OCI-LY3 (cell line): ENCODE measurements at regions not wholly inside any gene's neighbourhood (a gene's known extent, or its start where the extent isn't known, plus 50 kb on each side); places are given as distances from the start of the nearest gene placed in this dataset.

ENCODE experiments used
- H2AFZ ChIP-seq: fragments of 200-600, 300-600 bp; shearing (Covaris generic); 2 replicates; pipeline ENCODE4 v1.6.0; 2014; ENCODE audit warnings: antibody characterized with exemption, low read depth, low read length
- H3K27ac ChIP-seq: fragments of 200-600, 300-600 bp; sonication (generic); 2 replicates; pipeline ENCODE4 v1.5.1; 2014; ENCODE audit warnings: mild to moderate bottlenecking, low read length, moderate library complexity, mixed read lengths
- H3K27me3 ChIP-seq: fragments of 200-600, 300-600 bp; sonication (generic); 2 replicates; pipeline ENCODE4 v1.6.1; 2014; ENCODE audit warnings: low read depth, low read length, mixed read lengths
- H3K36me3 ChIP-seq: fragments of 200-600, 300-600 bp; sonication (generic); replicated peaks from 2 replicates; pipeline ENCODE3; 2014; ENCODE audit warnings: low read depth, low read length, mixed read lengths
- H3K4me1 ChIP-seq: fragments of 300-600, 200-600 bp; sonication (generic); 2 replicates; pipeline ENCODE4 v1.6.1; 2014; ENCODE audit warnings: low read length, mixed read lengths
- H3K4me2 ChIP-seq: fragments of 200-600, 300-600 bp; sonication (generic); 2 replicates; pipeline ENCODE4 v1.6.1; 2014; ENCODE audit warnings: low read length, mixed read lengths
- H3K4me3 ChIP-seq: fragments of 300-600, 200-600 bp; sonication (generic); 2 replicates; pipeline ENCODE4 v1.5.1; 2014; ENCODE audit warnings: antibody characterized with exemption, mild to moderate bottlenecking, low read length, moderate library complexity
- H3K79me2 ChIP-seq: fragments of 300-600, 200-600 bp; shearing (Covaris generic); 2 replicates; pipeline ENCODE4 v1.6.1; 2014; ENCODE audit warnings: mild to moderate bottlenecking, low read length, mixed read lengths
- H3K9ac ChIP-seq: fragments of 300-600, 200-600 bp; shearing (Covaris generic); 2 replicates; pipeline ENCODE4 v1.6.0; 2014; ENCODE audit warnings: mild to moderate bottlenecking, low read length, moderate library complexity
- H3K9me3 ChIP-seq: fragments of 200-600, 300-600 bp; shearing (Covaris generic); 2 replicates; pipeline ENCODE4 v1.6.1; 2014; ENCODE audit warnings: low read length, mixed read lengths; ENCODE audit not compliant: insufficient read depth
- H4K20me1 ChIP-seq: fragments of 200-600, 300-600 bp; sonication (generic); 2 replicates; pipeline ENCODE4 v1.6.1; 2016; ENCODE audit warnings: low read length, mixed read lengths; ENCODE audit not compliant: insufficient read depth
- EZH2phosphoT487 ChIP-seq: fragments of 200-600 bp; shearing (Covaris generic); IDR thresholded peaks from 2 replicates; pipeline ENCODE4 v1.6.1; 2018; ENCODE audit warnings: antibody characterized with exemption, mixed run types, low read depth
- TF ChIP-seq, protein P1 (sequence below): fragments of 200-600, 300-600 bp; sonication (generic); IDR thresholded peaks from 2 replicates; pipeline ENCODE4 v1.5.1; 2014; ENCODE audit warnings: antibody characterized with exemption, low read length, low read depth

- no peaks in the 10 kb centered on the region for H4K20me1 ChIP-seq
- no peaks in the 10 kb centered on the region for H3K9me3 ChIP-seq
- no peaks in the 10 kb centered on the region for H3K79me2 ChIP-seq
- no peak for TF ChIP-seq EZH2phosphoT487
- TF ChIP-seq, protein P1, sequence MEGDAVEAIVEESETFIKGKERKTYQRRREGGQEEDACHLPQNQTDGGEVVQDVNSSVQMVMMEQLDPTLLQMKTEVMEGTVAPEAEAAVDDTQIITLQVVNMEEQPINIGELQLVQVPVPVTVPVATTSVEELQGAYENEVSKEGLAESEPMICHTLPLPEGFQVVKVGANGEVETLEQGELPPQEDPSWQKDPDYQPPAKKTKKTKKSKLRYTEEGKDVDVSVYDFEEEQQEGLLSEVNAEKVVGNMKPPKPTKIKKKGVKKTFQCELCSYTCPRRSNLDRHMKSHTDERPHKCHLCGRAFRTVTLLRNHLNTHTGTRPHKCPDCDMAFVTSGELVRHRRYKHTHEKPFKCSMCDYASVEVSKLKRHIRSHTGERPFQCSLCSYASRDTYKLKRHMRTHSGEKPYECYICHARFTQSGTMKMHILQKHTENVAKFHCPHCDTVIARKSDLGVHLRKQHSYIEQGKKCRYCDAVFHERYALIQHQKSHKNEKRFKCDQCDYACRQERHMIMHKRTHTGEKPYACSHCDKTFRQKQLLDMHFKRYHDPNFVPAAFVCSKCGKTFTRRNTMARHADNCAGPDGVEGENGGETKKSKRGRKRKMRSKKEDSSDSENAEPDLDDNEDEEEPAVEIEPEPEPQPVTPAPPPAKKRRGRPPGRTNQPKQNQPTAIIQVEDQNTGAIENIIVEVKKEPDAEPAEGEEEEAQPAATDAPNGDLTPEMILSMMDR: no peak
- no peak overlapping the region for H2AFZ ChIP-seq
- no peaks in the 10 kb centered on the region for H3K4me1 ChIP-seq
- no peaks in the 10 kb centered on the region for H3K36me3 ChIP-seq
- H3K4me2 ChIP-seq: no peak overlapping the region
- H3K4me3 ChIP-seq: no peak overlapping the region
- no peaks in the 10 kb centered on the region for H3K27me3 ChIP-seq
- H3K27ac ChIP-seq: no peak overlapping the region
- no peak overlapping the region for H3K9ac ChIP-seq
These were observed 127.1 kb downstream of the TFAP2B start for GRCh38 chr6:50945789-50946188.

DNA sequence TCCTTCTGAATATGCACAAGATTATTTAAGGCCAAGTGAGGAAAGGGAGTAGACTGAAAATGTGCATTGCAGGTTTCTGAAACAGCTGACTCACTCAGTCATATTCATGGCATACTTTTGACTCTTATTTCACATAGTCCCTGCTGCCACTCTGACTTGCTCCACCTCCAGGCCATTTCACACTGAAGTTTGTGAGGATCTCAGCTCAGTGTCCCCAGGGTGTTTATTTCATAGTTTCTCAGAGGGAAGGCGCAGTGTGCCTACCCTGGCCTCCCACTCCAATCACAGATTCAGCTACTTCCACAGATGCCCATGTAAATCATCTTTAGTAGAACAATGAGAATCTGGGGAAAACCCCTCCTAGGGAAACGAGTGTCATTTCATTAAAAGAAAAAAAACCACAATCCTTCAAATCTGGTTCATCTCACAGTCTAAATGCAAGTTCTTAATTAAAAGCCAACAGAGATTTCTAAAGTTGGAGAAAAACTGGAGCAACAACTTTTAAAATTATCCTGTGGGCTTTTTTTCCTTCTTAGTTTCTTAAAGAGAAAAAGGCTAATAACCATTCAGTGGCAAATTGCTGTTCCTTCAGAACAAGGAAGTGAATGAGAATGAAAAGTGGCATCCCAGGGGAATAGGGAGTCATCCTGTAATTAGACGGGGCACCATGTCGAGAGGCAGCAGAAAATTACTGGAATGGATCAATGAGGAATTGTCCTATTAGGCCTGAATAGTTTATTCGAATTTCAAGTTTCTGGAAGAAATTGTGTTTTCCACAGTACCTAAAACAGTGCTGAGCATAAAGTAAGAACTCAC lies 133.6 kb downstream of the TFAP2B start:
- Histone ChIP-seq H3K27me3 (no peaks in the 10 kb centered on the region), H3K36me3 (no peaks in the 10 kb centered on the region), H4K20me1 (no peaks in the 10 kb centered on the region), H3K9ac (no peak overlapping the region), H2AFZ (no peak overlapping the region), H3K9me3 (no peaks in the 10 kb centered on the region), H3K4me1 (peaks cover 10% of the 10 kb centered on the region), H3K4me2 (peak overlapping the region; percentile 25), H3K4me3 (no peak overlapping the region), H3K27ac (no peak overlapping the region), H3K79me2 (no peaks in the 10 kb centered on the region)
- TF ChIP-seq, protein P1: no peak
- no peak for TF ChIP-seq EZH2phosphoT487

- no peak for TF ChIP-seq EZH2phosphoT487
- TF ChIP-seq, protein P1: no peak
- Histone ChIP-seq H3K79me2 (no peaks in the 10 kb centered on the region), H3K9me3 (no peaks in the 10 kb centered on the region), H3K4me2 (no peak overlapping the region), H3K4me3 (no peak overlapping the region), H4K20me1 (no peaks in the 10 kb centered on the region), H3K9ac (no peak overlapping the region), H3K4me1 (peaks cover 10% of the 10 kb centered on the region), H2AFZ (no peak overlapping the region), H3K36me3 (no peaks in the 10 kb centered on the region), H3K27ac (no peak overlapping the region), H3K27me3 (no peaks in the 10 kb centered on the region)
These were observed 137.3 kb downstream of the TFAP2B start for GRCh38 chr6:50956014-50956413.

- no peaks in the 10 kb centered on the region for H3K27me3 ChIP-seq
- no peaks in the 10 kb centered on the region for H3K36me3 ChIP-seq
- no peak overlapping the region for H2AFZ ChIP-seq
- no peaks in the 10 kb centered on the region for H3K9me3 ChIP-seq
- H3K4me2 ChIP-seq: no peak overlapping the region
- H3K4me1 ChIP-seq: peaks cover 7% of the 10 kb centered on the region
- no peak overlapping the region for H3K9ac ChIP-seq
- no peaks in the 10 kb centered on the region for H3K79me2 ChIP-seq
- TF ChIP-seq EZH2phosphoT487: no peak
- TF ChIP-seq, protein P1: no peak
- H3K27ac ChIP-seq: no peak overlapping the region
- H4K20me1 ChIP-seq: no peaks in the 10 kb centered on the region
- no peak overlapping the region for H3K4me3 ChIP-seq
These were observed 139.6 kb downstream of the TFAP2B start for GRCh38 chr6:50958148-50958697.
